Right lobe of liver (tissue), 4 donors: ENCODE measurements at regions not wholly inside any gene's neighbourhood (a gene's known extent, or its start where the extent isn't known, plus 50 kb on each side); places are given as distances from the start of the nearest gene placed in this dataset.

ENCODE experiments used
- POLR2A ChIP-seq: fragments of 450-650 bp; IDR thresholded peaks from one replicate; pipeline ENCODE4 v1.6.1; 2017; ENCODE audit warnings: antibody characterized with exemption, mild to moderate bottlenecking
- TF ChIP-seq, protein P1 (sequence below), 4 donors: fragments of 200-600 bp in 3 of 4; fragments of 450-650 bp in 1 of 4; IDR thresholded peaks; one replicate each; pipeline versions ENCODE4 v1.5.1 to v1.8.0; 2016 to 2022; ENCODE audit warnings: antibody characterized with exemption in 4 of 4, mild to moderate bottlenecking in 2 of 4
- donor health status: DM: no; HTN: no; CAD: no.
- donor health status: DM: no; HTN: no; CAD: no.
- donor health status: DM: no; HTN: yes; CAD: no.

- TF ChIP-seq, protein P1, sequence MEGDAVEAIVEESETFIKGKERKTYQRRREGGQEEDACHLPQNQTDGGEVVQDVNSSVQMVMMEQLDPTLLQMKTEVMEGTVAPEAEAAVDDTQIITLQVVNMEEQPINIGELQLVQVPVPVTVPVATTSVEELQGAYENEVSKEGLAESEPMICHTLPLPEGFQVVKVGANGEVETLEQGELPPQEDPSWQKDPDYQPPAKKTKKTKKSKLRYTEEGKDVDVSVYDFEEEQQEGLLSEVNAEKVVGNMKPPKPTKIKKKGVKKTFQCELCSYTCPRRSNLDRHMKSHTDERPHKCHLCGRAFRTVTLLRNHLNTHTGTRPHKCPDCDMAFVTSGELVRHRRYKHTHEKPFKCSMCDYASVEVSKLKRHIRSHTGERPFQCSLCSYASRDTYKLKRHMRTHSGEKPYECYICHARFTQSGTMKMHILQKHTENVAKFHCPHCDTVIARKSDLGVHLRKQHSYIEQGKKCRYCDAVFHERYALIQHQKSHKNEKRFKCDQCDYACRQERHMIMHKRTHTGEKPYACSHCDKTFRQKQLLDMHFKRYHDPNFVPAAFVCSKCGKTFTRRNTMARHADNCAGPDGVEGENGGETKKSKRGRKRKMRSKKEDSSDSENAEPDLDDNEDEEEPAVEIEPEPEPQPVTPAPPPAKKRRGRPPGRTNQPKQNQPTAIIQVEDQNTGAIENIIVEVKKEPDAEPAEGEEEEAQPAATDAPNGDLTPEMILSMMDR (IDR thresholded peaks at IDR 0.05), result no peak
- TF ChIP-seq POLR2A, result no peak
Observed at GRCh38 chr18:51514128-51514527, 316.6 kb upstream of the MEX3C start.
